Kidney capillary endothelial cell (primary cell): ENCODE measurements at regions not wholly inside any gene's neighbourhood (a gene's known extent, or its start where the extent isn't known, plus 50 kb on each side); places are given as distances from the start of the nearest gene placed in this dataset.
"Not testable (repeated sequence)": the region's sequence is repeated elsewhere in the genome, so short reads cannot be mapped to it uniquely, and the experiment has no call there.

Experiments
- DNase-seq: peaks from one replicate; pipeline ENCODE4 v3.0.0-alpha.2; 2018; ENCODE audit warnings: low spot score

DNA sequence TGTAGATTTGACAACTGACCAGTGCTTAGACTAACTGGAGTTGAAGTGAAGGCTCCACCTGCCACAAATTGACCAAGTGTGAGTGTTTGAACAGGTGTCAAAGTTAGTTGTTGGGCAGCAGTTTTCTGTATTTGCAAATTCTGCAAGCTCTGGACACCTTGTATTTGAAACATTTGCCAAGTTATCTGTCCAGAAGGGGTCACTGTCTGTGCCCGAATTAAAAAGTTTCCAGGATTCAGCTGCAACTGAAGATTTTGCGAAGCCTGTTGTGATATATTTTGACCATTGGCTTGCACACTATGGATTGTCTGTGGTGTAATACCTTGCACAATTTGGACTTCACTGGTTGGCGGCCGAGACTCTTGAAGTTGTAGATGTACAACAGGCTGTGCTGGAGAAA lies 1690.7 kb downstream of the SLITRK5 start:
- no peak for DNase-seq

DNA sequence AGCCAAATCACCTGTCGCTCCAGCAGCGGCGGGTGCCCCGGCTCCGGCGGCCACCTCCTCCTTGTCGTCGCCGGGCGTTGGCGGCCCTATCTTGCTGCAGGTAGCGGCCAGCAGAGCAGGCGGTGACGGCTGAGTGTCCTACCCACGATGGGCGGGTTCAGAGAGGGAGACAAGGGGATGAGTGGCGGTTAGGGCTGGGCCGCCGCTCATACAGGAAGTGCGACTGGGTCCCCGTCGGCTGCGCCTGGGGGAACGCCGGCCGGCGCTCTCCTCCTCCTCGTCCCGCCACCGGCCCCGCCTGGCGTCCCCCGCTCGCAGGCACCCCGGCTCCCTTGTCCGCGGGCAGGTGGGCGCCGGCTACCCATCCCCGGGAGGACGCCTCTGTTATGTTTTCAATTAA lies 1692.0 kb downstream of the SLITRK5 start:
- no peak for DNase-seq

DNA sequence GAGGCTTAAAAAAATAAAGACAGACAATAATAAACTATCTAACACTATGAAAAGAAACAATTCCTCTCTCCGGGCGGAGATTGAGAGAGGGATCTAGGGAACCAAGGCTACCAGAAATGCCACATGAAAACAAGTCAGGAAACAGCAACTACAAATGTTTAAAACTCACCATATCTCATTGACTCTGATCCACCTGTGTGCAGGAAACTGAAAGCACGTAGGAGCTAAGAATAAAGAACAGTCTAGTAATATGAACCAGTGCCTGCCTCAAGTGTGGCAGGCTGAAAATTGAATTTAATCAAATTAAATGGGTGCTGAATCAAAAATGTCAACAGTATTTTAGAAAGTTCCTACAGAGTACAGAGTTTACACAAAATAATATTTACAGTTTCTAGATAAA lies 1701.0 kb downstream of the SLITRK5 start:
- no peak for DNase-seq

DNA sequence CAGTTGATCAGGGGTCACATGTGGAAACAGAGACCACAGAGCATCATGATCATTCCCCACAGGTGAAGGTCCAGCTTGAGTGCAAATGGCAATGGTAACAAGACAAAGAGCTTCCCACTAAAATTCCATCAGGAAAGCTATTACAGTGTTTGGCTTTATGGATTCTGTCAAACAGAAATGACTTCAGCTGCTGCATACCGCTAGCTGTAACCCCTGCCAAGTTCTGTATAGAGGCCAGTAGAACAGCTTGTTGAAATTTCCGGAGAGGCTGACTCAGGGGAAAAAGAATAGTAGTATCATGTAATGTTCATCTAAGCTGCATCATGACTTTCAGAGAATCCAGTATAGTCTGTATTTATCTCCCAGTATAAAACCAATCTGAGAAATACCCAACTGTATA lies 1704.7 kb downstream of the SLITRK5 start:
- no peak for DNase-seq

DNA sequence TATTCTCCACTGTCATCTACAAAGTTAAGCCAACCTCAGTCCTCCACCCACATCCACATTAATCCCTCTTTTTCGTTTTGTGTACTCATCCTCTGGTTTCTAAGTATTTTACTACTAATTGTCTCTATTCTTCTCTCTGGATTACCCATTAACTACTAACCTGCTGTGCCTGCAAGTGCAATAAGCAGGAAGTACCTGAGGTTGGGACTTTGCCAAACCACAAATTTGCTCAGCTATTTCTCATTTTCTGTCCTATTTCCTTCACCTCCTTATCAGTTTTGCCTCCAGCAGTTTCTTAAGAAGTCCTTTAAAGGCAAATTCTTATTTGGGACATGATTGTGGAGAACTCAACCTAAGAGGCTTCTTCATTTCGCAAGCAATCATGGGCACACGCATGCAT lies 1708.9 kb downstream of the SLITRK5 start:
- DNase-seq: no peak

DNA sequence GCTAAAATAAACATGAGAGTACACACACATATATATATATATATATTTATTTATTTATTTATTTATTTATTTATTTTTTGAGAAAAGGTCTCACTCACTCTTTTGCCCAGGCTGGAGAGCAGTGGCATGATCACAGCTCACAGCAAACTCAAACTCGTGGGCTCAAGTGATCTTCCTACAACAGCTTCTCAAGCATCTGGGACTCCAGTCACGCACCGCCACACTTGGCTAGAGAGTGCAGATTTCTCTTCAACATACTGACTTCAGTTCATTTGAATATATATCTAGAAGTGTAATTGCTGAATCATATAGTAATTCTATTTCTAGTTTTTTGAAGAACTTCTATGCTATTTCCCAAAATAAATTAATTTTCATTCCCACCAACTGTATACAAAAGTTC lies 1711.8 kb downstream of the SLITRK5 start:
- DNase-seq: no peak

GRCh38 chr13:89383891-89384290 lies 1712.7 kb downstream of the SLITRK5 start:
- no peak for DNase-seq

GRCh38 chr13:89393758-89394304 lies 1722.7 kb downstream of the SLITRK5 start:
- no peak for DNase-seq

GRCh38 chr13:89401264-89401675 lies 1730.1 kb downstream of the SLITRK5 start:
- no peak for DNase-seq

DNA sequence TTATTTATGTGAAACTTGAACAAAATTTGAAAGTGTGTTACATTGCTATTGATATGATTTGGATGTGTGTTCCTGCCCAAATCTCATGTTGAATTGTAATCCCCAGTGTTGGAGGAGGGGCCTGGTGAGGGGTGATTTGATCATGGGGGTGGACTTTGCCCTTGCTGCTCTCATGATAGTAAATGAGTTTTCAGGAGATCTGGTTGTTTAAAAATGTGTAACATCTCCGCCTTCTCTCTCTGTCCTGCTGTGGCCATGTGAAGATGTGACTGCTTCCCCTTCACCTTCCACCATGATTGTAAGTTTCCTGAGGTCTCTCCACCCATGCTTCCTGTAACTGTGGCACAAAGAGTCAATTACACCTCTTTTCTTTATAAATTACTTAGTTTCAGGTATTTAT lies 1731.0 kb downstream of the SLITRK5 start:
- DNase-seq: no peak

DNA sequence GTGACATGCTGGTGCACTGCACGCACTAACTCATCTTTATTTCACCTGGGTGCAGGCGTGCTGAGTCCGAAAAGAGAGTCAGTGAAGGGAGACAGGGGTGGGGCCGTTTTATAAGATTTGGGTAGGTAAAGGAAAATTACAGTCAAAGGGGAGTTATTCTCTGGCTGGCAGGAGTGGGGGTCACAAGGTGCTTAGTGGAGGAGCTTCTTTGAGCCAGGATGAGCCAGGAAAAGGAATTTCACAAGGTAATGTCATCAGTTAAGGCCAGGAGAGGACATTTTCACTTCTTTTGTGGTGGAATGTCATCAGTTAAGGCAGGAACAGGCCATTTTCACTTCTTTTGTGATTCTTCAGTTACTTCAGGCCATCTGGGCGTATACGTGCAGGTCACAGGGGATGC lies 1734.9 kb downstream of the SLITRK5 start:
- DNase-seq: not testable (repeated sequence)

DNA sequence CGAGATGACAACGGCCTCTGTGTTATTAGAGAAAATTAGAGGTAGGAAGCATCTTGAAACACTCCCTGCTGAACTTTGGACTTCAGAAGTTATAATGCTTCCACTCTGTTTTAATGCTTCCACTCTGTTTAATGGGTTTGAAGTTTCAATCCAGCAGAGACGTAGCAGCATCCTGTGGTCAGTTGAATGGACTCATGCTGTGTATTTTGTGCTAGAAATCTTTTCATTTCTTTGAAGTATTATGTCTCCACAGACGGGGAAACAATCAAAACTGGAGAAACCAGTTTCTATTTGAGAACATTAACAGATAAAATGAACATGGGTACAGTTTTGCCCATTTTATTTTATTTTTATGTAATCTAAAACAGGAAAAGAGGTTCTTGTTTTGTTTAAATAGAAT lies 1736.2 kb downstream of the SLITRK5 start:
- no peak for DNase-seq

DNA sequence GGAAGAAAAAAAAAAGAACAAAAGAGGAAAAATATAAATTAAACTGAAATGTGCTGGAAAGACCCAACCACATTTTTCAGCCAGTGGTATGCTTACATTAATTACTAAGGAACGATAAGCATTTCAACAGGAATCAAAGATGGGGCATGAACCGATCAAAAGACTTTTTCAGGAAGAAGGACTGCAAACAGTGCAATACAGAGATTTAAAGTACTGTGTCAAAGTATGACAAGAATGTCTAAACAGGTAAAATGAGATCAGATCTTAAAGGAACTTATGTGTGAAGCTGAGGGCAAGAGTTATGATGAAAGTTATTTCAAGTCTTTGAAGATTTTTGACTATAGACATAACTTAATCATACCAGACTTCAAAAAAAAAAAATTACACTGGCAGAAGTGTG lies 1761.8 kb downstream of the SLITRK5 start:
- DNase-seq: no peak

- not testable (repeated sequence) for DNase-seq
Observed at GRCh38 chr13:89434624-89435023, 1763.5 kb downstream of the SLITRK5 start.

DNA sequence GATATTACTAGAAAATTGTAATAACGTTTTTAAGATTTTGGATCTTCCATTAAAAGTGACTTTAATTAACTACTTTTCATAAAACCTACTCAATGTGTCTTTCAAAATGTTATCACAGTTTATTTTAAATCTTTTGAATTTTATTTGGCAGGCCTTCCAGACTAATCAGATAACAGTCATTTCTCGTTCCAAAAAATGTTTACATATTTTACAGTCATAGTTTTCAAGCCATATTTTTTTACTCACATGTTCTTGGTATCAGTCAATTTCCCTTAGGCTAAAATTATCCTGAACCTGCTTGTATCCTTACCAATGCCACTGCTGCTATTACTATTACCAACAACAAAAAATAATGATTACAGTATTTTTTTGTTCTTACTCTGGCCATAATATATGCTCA lies 1783.5 kb downstream of the SLITRK5 start:
- no peak for DNase-seq

DNA sequence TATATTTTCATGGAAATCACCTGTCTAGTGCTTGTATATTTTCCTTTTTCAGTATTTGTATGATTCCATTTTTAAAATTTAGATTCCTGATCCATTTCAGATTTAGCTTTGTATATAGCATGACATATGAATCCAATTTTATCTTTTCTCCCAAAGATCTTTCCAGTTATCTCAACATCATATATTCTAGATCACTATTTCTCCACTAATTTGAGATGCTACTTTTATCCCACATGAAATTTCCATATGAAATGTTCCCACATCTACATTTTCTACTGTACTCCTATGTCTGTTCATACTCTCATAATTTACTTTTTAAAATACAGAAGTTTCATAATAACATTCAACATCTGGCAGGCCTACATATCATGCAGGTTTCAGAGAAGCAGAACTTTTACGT lies 1784.1 kb downstream of the SLITRK5 start:
- DNase-seq: no peak

DNA sequence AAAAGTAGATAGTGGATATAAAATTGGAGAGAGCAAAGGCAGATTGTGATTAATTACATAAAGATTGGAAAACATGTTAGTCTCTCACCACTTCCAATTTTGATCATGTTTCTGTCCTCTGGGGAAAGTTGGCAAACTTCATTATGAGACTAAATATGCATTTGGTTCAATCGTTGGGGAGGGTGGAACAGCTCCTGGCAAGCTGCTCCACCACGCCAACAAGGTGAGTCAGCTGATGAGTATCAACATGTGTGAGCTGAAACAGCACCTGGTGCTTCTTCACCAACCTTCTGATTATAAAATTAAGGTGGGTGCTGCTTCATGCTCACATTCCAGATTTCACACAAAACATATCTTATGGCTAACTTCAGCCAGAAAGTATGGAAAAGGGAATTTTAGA lies 1784.6 kb downstream of the SLITRK5 start:
- no peak for DNase-seq

- no peak for DNase-seq
Observed at GRCh38 chr13:89457977-89458376, 1786.8 kb downstream of the SLITRK5 start.

- no peak for DNase-seq
Observed at GRCh38 chr13:89458456-89458855, 1787.3 kb downstream of the SLITRK5 start.

DNA sequence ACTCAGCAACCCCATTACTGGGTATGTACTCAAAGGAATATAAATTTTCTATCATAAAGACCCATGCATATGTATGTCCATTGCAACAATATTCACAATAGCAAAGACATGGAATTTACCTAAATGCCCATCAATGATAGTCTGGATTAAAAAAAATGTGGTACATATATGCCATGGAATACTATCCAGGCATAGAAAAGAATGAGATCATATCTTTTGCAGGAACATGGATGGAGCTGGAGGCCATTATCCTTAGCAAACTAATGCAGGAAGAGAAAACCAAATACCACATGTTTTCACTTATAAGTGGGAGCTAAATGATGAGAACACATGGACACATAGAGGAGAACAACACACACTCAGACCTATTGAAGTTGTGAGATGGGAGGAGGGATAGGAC lies 1789.7 kb downstream of the SLITRK5 start:
- DNase-seq: not testable (repeated sequence)

DNA sequence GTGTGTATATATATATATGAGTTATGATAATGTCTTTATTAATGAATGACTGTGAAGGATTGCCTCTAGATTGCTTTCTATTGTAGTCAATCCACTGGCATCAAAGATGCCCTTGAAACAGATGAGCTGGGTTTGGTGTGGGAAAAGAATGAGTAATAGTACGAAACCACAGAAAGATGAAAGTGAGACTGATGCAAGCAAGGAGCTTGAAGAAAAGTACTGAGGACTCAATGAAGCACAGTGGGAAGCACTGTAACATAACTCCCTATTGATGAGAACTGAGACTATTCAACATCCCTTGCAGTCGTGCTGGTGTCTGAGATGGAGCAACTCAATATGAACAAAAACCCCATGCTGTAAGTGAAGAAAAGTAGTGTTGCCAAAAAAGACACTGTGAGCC lies 1794.2 kb downstream of the SLITRK5 start:
- DNase-seq: no peak

GRCh38 chr13:89468081-89468480 lies 1796.9 kb downstream of the SLITRK5 start:
- DNase-seq: no peak

GRCh38 chr13:89470901-89471300 lies 1799.7 kb downstream of the SLITRK5 start:
- DNase-seq: no peak

DNA sequence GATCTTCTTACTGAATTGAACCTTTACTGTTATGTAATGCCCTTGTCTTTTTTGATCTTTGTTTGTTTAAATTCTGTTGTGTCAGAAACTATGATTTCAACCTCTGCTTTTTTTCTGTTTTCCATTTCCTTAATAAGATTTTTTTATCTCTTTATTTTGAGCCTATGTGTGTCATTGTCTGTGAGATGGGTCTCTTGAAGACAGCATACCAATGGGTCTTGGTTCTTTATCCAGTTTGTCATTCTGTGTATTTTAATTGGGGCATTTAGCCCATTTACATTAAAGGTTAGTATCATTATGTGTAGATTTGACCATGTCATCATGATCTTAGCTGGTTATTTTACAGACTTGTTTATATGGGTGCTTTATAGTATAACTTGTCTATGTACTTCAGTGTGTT lies 1803.3 kb downstream of the SLITRK5 start:
- no peak for DNase-seq

DNA sequence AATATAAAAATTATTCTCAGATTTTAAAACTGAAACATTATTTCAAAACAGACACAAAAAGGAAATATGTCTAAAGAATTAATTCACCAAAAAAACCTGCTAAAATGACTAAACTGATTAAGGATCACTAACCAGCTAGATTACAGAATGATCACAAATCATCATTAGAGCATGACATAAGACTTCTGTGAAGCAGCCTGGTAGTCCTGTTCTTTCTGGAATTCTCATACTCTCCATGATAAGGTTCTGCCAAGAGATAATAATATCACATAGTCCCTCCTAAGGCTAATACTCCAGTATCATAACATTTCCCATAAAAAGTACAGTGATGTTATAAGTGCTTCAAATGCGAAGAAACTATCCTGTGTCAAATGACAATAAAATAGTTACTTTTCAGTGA lies 1814.9 kb downstream of the SLITRK5 start:
- no peak for DNase-seq
